ENCODE measurements at regions not wholly inside any gene's neighbourhood (a gene's known extent, or its start where the extent isn't known, plus 50 kb on each side); places are given as distances from the start of the nearest gene placed in this dataset.

DNA sequence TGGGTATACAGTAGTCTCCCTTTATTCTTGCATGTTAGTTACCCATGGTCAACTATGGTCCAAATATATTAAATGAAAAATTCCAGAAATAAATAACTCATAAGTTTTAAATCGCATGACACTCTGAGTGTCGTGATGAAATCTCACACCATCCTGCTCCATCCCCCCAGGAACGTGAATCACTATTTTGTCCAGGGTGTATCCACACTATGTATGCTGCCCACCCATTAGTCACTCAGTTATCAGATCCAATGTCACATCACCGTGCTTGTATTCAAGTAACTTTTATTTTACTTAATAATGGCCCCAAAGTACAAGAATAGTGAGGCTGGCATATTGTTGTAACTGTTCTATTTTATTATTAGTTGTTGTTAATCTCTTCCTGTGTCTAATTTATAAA, 115.8 kb upstream of the SERP2 start (continued):
- TF ChIP-seq, protein P1, sequence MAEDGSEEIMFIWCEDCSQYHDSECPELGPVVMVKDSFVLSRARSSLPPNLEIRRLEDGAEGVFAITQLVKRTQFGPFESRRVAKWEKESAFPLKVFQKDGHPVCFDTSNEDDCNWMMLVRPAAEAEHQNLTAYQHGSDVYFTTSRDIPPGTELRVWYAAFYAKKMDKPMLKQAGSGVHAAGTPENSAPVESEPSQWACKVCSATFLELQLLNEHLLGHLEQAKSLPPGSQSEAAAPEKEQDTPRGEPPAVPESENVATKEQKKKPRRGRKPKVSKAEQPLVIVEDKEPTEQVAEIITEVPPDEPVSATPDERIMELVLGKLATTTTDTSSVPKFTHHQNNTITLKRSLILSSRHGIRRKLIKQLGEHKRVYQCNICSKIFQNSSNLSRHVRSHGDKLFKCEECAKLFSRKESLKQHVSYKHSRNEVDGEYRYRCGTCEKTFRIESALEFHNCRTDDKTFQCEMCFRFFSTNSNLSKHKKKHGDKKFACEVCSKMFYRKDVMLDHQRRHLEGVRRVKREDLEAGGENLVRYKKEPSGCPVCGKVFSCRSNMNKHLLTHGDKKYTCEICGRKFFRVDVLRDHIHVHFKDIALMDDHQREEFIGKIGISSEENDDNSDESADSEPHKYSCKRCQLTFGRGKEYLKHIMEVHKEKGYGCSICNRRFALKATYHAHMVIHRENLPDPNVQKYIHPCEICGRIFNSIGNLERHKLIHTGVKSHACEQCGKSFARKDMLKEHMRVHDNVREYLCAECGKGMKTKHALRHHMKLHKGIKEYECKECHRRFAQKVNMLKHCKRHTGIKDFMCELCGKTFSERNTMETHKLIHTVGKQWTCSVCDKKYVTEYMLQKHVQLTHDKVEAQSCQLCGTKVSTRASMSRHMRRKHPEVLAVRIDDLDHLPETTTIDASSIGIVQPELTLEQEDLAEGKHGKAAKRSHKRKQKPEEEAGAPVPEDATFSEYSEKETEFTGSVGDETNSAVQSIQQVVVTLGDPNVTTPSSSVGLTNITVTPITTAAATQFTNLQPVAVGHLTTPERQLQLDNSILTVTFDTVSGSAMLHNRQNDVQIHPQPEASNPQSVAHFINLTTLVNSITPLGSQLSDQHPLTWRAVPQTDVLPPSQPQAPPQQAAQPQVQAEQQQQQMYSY (CRISPR knock-in tag; IDR thresholded peaks at IDR 0.05): no peak
- TF ChIP-seq RAD51 (IDR thresholded peaks at IDR 0.05) (no peak), CBX5 (IDR thresholded peaks at IDR 0.05; ENCODE audit: low read depth) (no peak), TCF12 (IDR thresholded peaks at IDR 0.05; ENCODE audit: low read depth, low read length) (no peak), TARDBP (IDR thresholded peaks at IDR 0.05; ENCODE audit: borderline replicate concordance) (no peak), SREBF2 (IDR thresholded peaks at IDR 0.05; ENCODE audit: low read length) (no peak)
- TF ChIP-seq, protein P2, sequence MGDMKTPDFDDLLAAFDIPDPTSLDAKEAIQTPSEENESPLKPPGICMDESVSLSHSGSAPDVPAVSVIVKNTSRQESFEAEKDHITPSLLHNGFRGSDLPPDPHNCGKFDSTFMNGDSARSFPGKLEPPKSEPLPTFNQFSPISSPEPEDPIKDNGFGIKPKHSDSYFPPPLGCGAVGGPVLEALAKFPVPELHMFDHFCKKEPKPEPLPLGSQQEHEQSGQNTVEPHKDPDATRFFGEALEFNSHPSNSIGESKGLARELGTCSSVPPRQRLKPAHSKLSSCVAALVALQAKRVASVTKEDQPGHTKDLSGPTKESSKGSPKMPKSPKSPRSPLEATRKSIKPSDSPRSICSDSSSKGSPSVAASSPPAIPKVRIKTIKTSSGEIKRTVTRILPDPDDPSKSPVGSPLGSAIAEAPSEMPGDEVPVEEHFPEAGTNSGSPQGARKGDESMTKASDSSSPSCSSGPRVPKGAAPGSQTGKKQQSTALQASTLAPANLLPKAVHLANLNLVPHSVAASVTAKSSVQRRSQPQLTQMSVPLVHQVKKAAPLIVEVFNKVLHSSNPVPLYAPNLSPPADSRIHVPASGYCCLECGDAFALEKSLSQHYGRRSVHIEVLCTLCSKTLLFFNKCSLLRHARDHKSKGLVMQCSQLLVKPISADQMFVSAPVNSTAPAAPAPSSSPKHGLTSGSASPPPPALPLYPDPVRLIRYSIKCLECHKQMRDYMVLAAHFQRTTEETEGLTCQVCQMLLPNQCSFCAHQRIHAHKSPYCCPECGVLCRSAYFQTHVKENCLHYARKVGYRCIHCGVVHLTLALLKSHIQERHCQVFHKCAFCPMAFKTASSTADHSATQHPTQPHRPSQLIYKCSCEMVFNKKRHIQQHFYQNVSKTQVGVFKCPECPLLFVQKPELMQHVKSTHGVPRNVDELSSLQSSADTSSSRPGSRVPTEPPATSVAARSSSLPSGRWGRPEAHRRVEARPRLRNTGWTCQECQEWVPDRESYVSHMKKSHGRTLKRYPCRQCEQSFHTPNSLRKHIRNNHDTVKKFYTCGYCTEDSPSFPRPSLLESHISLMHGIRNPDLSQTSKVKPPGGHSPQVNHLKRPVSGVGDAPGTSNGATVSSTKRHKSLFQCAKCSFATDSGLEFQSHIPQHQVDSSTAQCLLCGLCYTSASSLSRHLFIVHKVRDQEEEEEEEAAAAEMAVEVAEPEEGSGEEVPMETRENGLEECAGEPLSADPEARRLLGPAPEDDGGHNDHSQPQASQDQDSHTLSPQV (IDR thresholded peaks at IDR 0.05): no peak
- TF ChIP-seq, protein P3, sequence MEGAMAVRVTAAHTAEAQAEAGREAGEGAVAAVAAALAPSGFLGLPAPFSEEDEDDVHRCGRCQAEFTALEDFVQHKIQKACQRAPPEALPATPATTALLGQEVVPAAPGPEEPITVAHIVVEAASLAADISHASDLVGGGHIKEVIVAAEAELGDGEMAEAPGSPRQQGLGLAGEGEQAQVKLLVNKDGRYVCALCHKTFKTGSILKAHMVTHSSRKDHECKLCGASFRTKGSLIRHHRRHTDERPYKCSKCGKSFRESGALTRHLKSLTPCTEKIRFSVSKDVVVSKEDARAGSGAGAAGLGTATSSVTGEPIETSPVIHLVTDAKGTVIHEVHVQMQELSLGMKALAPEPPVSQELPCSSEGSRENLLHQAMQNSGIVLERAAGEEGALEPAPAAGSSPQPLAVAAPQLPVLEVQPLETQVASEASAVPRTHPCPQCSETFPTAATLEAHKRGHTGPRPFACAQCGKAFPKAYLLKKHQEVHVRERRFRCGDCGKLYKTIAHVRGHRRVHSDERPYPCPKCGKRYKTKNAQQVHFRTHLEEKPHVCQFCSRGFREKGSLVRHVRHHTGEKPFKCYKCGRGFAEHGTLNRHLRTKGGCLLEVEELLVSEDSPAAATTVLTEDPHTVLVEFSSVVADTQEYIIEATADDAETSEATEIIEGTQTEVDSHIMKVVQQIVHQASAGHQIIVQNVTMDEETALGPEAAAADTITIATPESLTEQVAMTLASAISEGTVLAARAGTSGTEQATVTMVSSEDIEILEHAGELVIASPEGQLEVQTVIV (IDR thresholded peaks at IDR 0.05; ENCODE audit: borderline replicate concordance, partially characterized antibody): no peak

Data from GM12878 (cell line).